ENCODE measurements at regions not wholly inside any gene's neighbourhood (a gene's known extent, or its start where the extent isn't known, plus 50 kb on each side); places are given as distances from the start of the nearest gene placed in this dataset.

DNA sequence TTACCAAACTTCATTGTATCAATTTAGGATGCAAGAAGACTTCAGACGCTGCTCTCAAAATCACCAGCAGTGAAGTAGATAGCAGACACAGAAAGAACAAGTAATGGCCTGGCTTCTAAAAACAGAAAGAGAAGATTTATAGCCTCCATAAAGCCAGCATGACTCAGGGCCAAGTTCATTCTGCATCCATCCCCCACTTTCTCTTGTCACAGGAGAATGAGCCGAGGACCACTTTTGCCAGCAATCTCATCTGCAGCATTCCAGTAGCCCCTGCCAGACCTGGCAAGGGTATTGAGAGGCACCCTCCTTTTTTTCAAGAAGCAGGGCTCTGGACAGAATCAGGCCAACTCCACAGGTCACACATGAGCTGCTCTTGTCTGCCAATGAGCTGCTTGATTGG, 355.4 kb upstream of the SOX9 start:
- ATAC-seq (ENCODE audit: low read depth) (no peak), DNase-seq (peak; percentile 1)
- ChIA-PET CTCF (interaction anchor here (0.5 kb wide), 1 partner anchor 999 kb away, joined by 3 read pairs; no protein-coding TSS in a partner anchor), POLR2A (ENCODE audit: unreplicated experiment) (no interaction called here)
- no peak overlapping the region for H3K4me3 ChIP-seq (ENCODE audit: insufficient read depth, low read depth, low read length)
- H3K27ac ChIP-seq (ENCODE audit: insufficient read depth, low read length) = no peak overlapping the region
- H2BK15ac ChIP-seq (ENCODE audit: low read depth, low read length) = no peak overlapping the region
- in situ Hi-C loops (cut with MboI; ENCODE audit: low sequenced_read_pairs) (no loop called here), dilution Hi-C loops (cut with HindIII; ENCODE audit: low sequenced_read_pairs, unreplicated experiment) (no loop called here), intact Hi-C loops (cut with micrococcal nuclease) (no loop called here)
- no peak overlapping the region for H4K5ac ChIP-seq (ENCODE audit: low read depth, low read length)
- no peak overlapping the region for H3K4me2 ChIP-seq (ENCODE audit: low read depth, low read length)
- H4K20me1 ChIP-seq (ENCODE audit: insufficient read depth, low read length) = no peaks in the 10 kb centered on the region
- no peaks in the 10 kb centered on the region for H3K36me3 ChIP-seq (ENCODE audit: control insufficient read depth, insufficient read depth, low read length)
- WGBS, 2 experiments (ENCODE audit: extremely low coverage in 2 of 2, insufficient read length in 1 of 2) = 33% methylated on average over 1 of the region's 2 CpGs; no CpG with 5 or more reads in 1 of the 2 experiments
- no peak overlapping the region for H2BK5ac ChIP-seq (ENCODE audit: low read depth, low read length, poor library complexity, severe bottlenecking)
- no peak overlapping the region for H3K9ac ChIP-seq (ENCODE audit: low read depth, low read length)
- no TSS peak for BruUV-seq (replicated peaks)
- H2AK9ac ChIP-seq (replicated peaks; ENCODE audit: low read depth, low read length, poor library complexity) = no peak overlapping the region
- H3K27me3 ChIP-seq (ENCODE audit: control insufficient read depth, insufficient read depth, low read length) = no peaks in the 10 kb centered on the region
- no peak overlapping the region for H2BK120ac ChIP-seq (ENCODE audit: low read depth, low read length)
- H4K91ac ChIP-seq (ENCODE audit: insufficient read depth, low read depth, low read length) = no peak overlapping the region
- no peaks in the 10 kb centered on the region for H3K9me1 ChIP-seq (ENCODE audit: insufficient read depth, low read length)
- no peak overlapping the region for H2AK5ac ChIP-seq (ENCODE audit: low read depth, low read length)
- TF ChIP-seq FOS (IDR thresholded peaks at IDR 0.05; ENCODE audit: low read depth, low read length) = no peak
- TF ChIP-seq MXI1 (IDR thresholded peaks at IDR 0.05; ENCODE audit: borderline replicate concordance, low read depth, low read length) = no peak
- H3K9me3 ChIP-seq (ENCODE audit: control insufficient read depth, insufficient read depth, low read length) = no peaks in the 10 kb centered on the region
- H3K56ac ChIP-seq (ENCODE audit: extremely low read depth, insufficient read depth, low read length) = no peak overlapping the region
- no peak overlapping the region for H3K18ac ChIP-seq (ENCODE audit: low read depth, low read length)
- H2AFZ ChIP-seq (replicated peaks; ENCODE audit: low read length, poor library complexity) = no peak overlapping the region
- H3K23ac ChIP-seq (ENCODE audit: low read depth, low read length) = no peak overlapping the region
- H4K8ac ChIP-seq (ENCODE audit: low read depth in 2 of 2, low read length in 2 of 2) = no peak overlapping the region
- H3K4me1 ChIP-seq (ENCODE audit: control insufficient read depth, insufficient read depth, low read length) = no peaks in the 10 kb centered on the region
- H3K4ac ChIP-seq (ENCODE audit: low read depth, low read length) = no peak overlapping the region
- H3K14ac ChIP-seq (replicated peaks; ENCODE audit: low read depth, low read length) = no peak overlapping the region
- no peak overlapping the region for H2BK20ac ChIP-seq (ENCODE audit: low read depth, low read length)
- no peaks in the 10 kb centered on the region for H3K79me1 ChIP-seq (ENCODE audit: low read depth in 1 of 2, low read length in 2 of 2)

All from IMR-90 (cell line).